NOMO-1 (cell line): ENCODE measurements at regions not wholly inside any gene's neighbourhood (a gene's known extent, or its start where the extent isn't known, plus 50 kb on each side); places are given as distances from the start of the nearest gene placed in this dataset.

ENCODE experiments used
- DNase-seq, 2 experiments: peaks; one replicate each; lab custom pipeline; 2025; ENCODE audit not compliant: unreplicated experiment in 2 of 2; lab: John Stamatoyannopoulos, UW

GRCh38 chr18:37628470-37629220, 63.0 kb upstream of the CELF4 start:
- no peak for DNase-seq

- DNase-seq: no peak
Observed at GRCh38 chr18:37624318-37624717, 58.7 kb upstream of the CELF4 start.

- DNase-seq: no peak
Observed at GRCh38 chr18:37619964-37620363, 54.4 kb upstream of the CELF4 start.

GRCh38 chr18:37617623-37618022, 52.0 kb upstream of the CELF4 start:
- DNase-seq: no peak
